ENCODE measurements at regions not wholly inside any gene's neighbourhood (a gene's known extent, or its start where the extent isn't known, plus 50 kb on each side); places are given as distances from the start of the nearest gene placed in this dataset.

- no peak for DNase-seq
- H3K27me3 ChIP-seq (ENCODE audit: control insufficient read depth, insufficient read depth, low read length) = no peaks in the 10 kb centered on the region
- no peaks in the 10 kb centered on the region for H3K36me3 ChIP-seq (ENCODE audit: control insufficient read depth, insufficient read depth, low read length)
- no peak overlapping the region for H3K4me3 ChIP-seq (ENCODE audit: low read length)
- H3K4me1 ChIP-seq (ENCODE audit: control insufficient read depth, insufficient read depth, low read length) = no peaks in the 10 kb centered on the region
- H3K9me3 ChIP-seq (ENCODE audit: control insufficient read depth, low read depth, low read length) = no peaks in the 10 kb centered on the region
- H3K27ac ChIP-seq (ENCODE audit: low read length) = no peak overlapping the region
- no CpG with 5 or more reads among the region's 3 CpGs for WGBS (ENCODE audit: insufficient coverage, low lambda C conversion rate)
Observed at GRCh38 chr10:63005246-63005645, 127.9 kb upstream of the NRBF2 start.

DNA sequence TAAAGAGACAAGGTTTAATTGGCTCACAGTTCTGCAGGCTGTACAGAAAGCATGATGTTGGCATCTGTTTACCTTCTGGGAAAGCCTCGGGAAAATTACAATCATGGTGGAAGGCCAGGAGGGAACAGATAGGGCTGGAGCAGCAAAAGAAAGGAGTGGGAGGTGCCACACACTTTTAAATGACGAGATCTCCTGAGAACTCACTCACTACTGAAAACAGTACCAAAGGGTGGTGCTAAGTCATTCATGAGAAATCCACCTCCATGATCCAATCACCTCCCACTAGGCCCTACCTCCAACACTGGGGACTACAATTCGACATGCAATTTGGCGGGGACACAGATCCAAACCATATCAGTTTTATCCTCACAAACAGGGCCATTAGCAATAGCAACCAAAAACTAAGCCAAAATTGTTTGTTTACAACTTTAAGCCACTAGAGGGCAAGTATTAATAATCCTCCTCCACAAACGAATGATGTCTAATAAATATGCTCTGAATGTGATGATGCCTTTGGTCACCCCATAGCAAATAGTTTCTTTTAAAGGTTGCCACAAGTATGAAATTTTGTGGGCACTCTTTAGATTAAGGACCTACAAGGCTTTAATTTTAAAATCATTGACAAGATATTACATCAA is 129.2 kb upstream of the NRBF2 start:
- H3K4me1 ChIP-seq (ENCODE audit: control insufficient read depth, insufficient read depth, low read length) = no peaks in the 10 kb centered on the region
- WGBS (ENCODE audit: insufficient coverage, low lambda C conversion rate) = 63% methylated on average over 2 of the region's 5 CpGs
- H3K27me3 ChIP-seq (ENCODE audit: control insufficient read depth, insufficient read depth, low read length) = no peaks in the 10 kb centered on the region

GRCh38 chr10:62996925-62997324 is 136.2 kb upstream of the NRBF2 start:
- WGBS (ENCODE audit: insufficient coverage, low lambda C conversion rate) = no CpG with 5 or more reads among the region's 3 CpGs
- Histone ChIP-seq H3K4me1 (ENCODE audit: control insufficient read depth, insufficient read depth, low read length) (no peaks in the 10 kb centered on the region), H3K4me3 (ENCODE audit: low read length) (no peak overlapping the region), H3K9me3 (ENCODE audit: control insufficient read depth, low read depth, low read length) (no peaks in the 10 kb centered on the region), H3K36me3 (ENCODE audit: control insufficient read depth, insufficient read depth, low read length) (no peaks in the 10 kb centered on the region), H3K27ac (ENCODE audit: low read length) (no peak overlapping the region), H3K27me3 (ENCODE audit: control insufficient read depth, insufficient read depth, low read length) (no peaks in the 10 kb centered on the region)
- no peak for DNase-seq

More for the DNA sequence above, 129.2 kb upstream of the NRBF2 start:
- Histone ChIP-seq H3K36me3 (ENCODE audit: control insufficient read depth, insufficient read depth, low read length) (no peaks in the 10 kb centered on the region), H3K27ac (ENCODE audit: low read length) (no peak overlapping the region), H3K9me3 (ENCODE audit: control insufficient read depth, low read depth, low read length) (no peaks in the 10 kb centered on the region), H3K4me3 (ENCODE audit: low read length) (no peak overlapping the region)
- DNase-seq = no peak

GRCh38 chr10:62996516-62996915 is 136.6 kb upstream of the NRBF2 start:
- Histone ChIP-seq H3K27me3 (ENCODE audit: control insufficient read depth, insufficient read depth, low read length) (no peaks in the 10 kb centered on the region), H3K4me1 (ENCODE audit: control insufficient read depth, insufficient read depth, low read length) (no peaks in the 10 kb centered on the region), H3K9me3 (ENCODE audit: control insufficient read depth, low read depth, low read length) (no peaks in the 10 kb centered on the region), H3K4me3 (ENCODE audit: low read length) (no peak overlapping the region), H3K27ac (ENCODE audit: low read length) (no peak overlapping the region), H3K36me3 (ENCODE audit: control insufficient read depth, insufficient read depth, low read length) (no peaks in the 10 kb centered on the region)
- WGBS (ENCODE audit: insufficient coverage, low lambda C conversion rate) = no CpG with 5 or more reads among the region's 1 CpG
- no peak for DNase-seq

GRCh38 chr10:62993121-62993520 is 140.0 kb upstream of the NRBF2 start:
- Histone ChIP-seq H3K36me3 (ENCODE audit: control insufficient read depth, insufficient read depth, low read length) (no peaks in the 10 kb centered on the region), H3K27me3 (ENCODE audit: control insufficient read depth, insufficient read depth, low read length) (no peaks in the 10 kb centered on the region), H3K9me3 (ENCODE audit: control insufficient read depth, low read depth, low read length) (no peaks in the 10 kb centered on the region), H3K4me1 (ENCODE audit: control insufficient read depth, insufficient read depth, low read length) (no peaks in the 10 kb centered on the region), H3K4me3 (ENCODE audit: low read length) (no peak overlapping the region), H3K27ac (ENCODE audit: low read length) (no peak overlapping the region)
- no peak for DNase-seq

GRCh38 chr10:62992145-62992721 is 140.9 kb upstream of the NRBF2 start:
- H3K27me3 ChIP-seq (ENCODE audit: control insufficient read depth, insufficient read depth, low read length) = no peaks in the 10 kb centered on the region
- H3K4me1 ChIP-seq (ENCODE audit: control insufficient read depth, insufficient read depth, low read length) = no peaks in the 10 kb centered on the region
- no peaks in the 10 kb centered on the region for H3K9me3 ChIP-seq (ENCODE audit: control insufficient read depth, low read depth, low read length)
- H3K27ac ChIP-seq (ENCODE audit: low read length) = no peak overlapping the region
- H3K4me3 ChIP-seq (ENCODE audit: low read length) = no peak overlapping the region
- no peaks in the 10 kb centered on the region for H3K36me3 ChIP-seq (ENCODE audit: control insufficient read depth, insufficient read depth, low read length)
- WGBS (ENCODE audit: insufficient coverage, low lambda C conversion rate) = 67% methylated on average over 1 of the region's 9 CpGs
- peak in 1 of 2 donors; percentile 5 for DNase-seq

DNA sequence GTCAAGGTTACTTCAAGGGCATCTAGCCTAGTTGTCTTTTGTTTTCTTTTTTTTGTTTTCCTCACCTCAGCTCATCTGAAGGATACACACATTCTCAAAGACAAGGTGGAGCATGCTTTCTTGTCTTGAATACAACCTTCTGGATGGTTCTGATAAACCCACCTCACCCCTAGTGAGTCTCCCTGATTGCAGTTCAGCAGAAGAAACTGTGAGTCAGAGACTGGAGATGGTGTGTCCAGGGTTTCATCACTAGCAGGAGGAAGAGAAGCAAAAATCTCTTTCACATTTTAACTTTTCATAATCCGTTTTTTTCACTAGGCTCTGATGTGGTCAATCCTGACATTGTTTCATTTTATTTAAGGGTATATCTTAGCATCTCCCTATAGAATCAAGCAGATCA is 143.0 kb upstream of the NRBF2 start:
- Histone ChIP-seq H3K36me3 (ENCODE audit: control insufficient read depth, insufficient read depth, low read length) (no peaks in the 10 kb centered on the region), H3K27me3 (ENCODE audit: control insufficient read depth, insufficient read depth, low read length) (no peaks in the 10 kb centered on the region), H3K27ac (ENCODE audit: low read length) (no peak overlapping the region), H3K9me3 (ENCODE audit: control insufficient read depth, low read depth, low read length) (no peaks in the 10 kb centered on the region), H3K4me1 (ENCODE audit: control insufficient read depth, insufficient read depth, low read length) (no peaks in the 10 kb centered on the region), H3K4me3 (ENCODE audit: low read length) (no peak overlapping the region)
- 100% methylated on average over 1 of the region's 1 CpG for WGBS (ENCODE audit: insufficient coverage, low lambda C conversion rate)
- no peak for DNase-seq

- Histone ChIP-seq H3K9me3 (ENCODE audit: control insufficient read depth, low read depth, low read length) (no peaks in the 10 kb centered on the region), H3K36me3 (ENCODE audit: control insufficient read depth, insufficient read depth, low read length) (no peaks in the 10 kb centered on the region), H3K4me1 (ENCODE audit: control insufficient read depth, insufficient read depth, low read length) (no peaks in the 10 kb centered on the region), H3K4me3 (ENCODE audit: low read length) (no peak overlapping the region), H3K27ac (ENCODE audit: low read length) (no peak overlapping the region), H3K27me3 (ENCODE audit: control insufficient read depth, insufficient read depth, low read length) (no peaks in the 10 kb centered on the region)
- WGBS (ENCODE audit: insufficient coverage, low lambda C conversion rate) = 83% methylated on average over 1 of the region's 4 CpGs
- no peak for DNase-seq
Observed at GRCh38 chr10:62985807-62986600, 147.1 kb upstream of the NRBF2 start.

DNA sequence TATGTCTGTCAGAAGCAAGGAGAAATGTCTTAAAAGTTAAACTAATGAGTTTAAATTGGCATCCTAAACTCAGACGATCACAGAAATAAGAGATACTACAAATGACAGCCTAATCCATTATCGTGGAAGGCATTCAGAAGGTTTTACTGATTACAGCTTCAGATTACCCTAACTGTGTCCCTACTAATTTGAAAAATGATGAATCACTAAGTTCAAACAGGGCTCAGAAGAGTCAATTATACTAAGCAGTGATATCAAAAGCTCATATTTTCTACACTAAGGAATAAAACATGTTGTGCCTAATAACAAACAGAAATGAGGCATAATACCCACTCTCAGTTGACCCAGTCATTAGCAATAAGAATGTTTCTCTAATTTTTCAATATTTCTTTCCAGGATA is 152.0 kb upstream of the NRBF2 start:
- no peak overlapping the region for H3K27ac ChIP-seq (ENCODE audit: low read length)
- H3K4me1 ChIP-seq (ENCODE audit: control insufficient read depth, insufficient read depth, low read length) = no peaks in the 10 kb centered on the region
- H3K9me3 ChIP-seq (ENCODE audit: control insufficient read depth, low read depth, low read length) = no peaks in the 10 kb centered on the region
- H3K4me3 ChIP-seq (ENCODE audit: low read length) = no peak overlapping the region
- no peak for DNase-seq
- no peaks in the 10 kb centered on the region for H3K36me3 ChIP-seq (ENCODE audit: control insufficient read depth, insufficient read depth, low read length)
- WGBS (ENCODE audit: insufficient coverage, low lambda C conversion rate) = 17% methylated on average over 2 of the region's 2 CpGs
- H3K27me3 ChIP-seq (ENCODE audit: control insufficient read depth, insufficient read depth, low read length) = no peaks in the 10 kb centered on the region

GRCh38 chr10:62980687-62981086 is 152.4 kb upstream of the NRBF2 start:
- DNase-seq = no peak
- Histone ChIP-seq H3K4me1 (ENCODE audit: control insufficient read depth, insufficient read depth, low read length) (no peaks in the 10 kb centered on the region), H3K27me3 (ENCODE audit: control insufficient read depth, insufficient read depth, low read length) (no peaks in the 10 kb centered on the region), H3K4me3 (ENCODE audit: low read length) (no peak overlapping the region), H3K36me3 (ENCODE audit: control insufficient read depth, insufficient read depth, low read length) (no peaks in the 10 kb centered on the region), H3K9me3 (ENCODE audit: control insufficient read depth, low read depth, low read length) (no peaks in the 10 kb centered on the region), H3K27ac (ENCODE audit: low read length) (no peak overlapping the region)
- WGBS (ENCODE audit: insufficient coverage, low lambda C conversion rate) = no CpG with 5 or more reads among the region's 5 CpGs

GRCh38 chr10:62979921-62980320 is 153.2 kb upstream of the NRBF2 start:
- no peaks in the 10 kb centered on the region for H3K4me1 ChIP-seq (ENCODE audit: control insufficient read depth, insufficient read depth, low read length)
- no peak for DNase-seq
- no peak overlapping the region for H3K27ac ChIP-seq (ENCODE audit: low read length)
- H3K9me3 ChIP-seq (ENCODE audit: control insufficient read depth, low read depth, low read length) = no peaks in the 10 kb centered on the region
- H3K36me3 ChIP-seq (ENCODE audit: control insufficient read depth, insufficient read depth, low read length) = no peaks in the 10 kb centered on the region
- no peak overlapping the region for H3K4me3 ChIP-seq (ENCODE audit: low read length)
- no peaks in the 10 kb centered on the region for H3K27me3 ChIP-seq (ENCODE audit: control insufficient read depth, insufficient read depth, low read length)

All from large intestine (tissue), 3 donors.